AG04449 (cell line): ENCODE measurements at regions not wholly inside any gene's neighbourhood (a gene's known extent, or its start where the extent isn't known, plus 50 kb on each side); places are given as distances from the start of the nearest gene placed in this dataset.
"Not testable (repeated sequence)": the region's sequence is repeated elsewhere in the genome, so short reads cannot be mapped to it uniquely, and the experiment has no call there.

Experiments used
- CTCF ChIA-PET: fragments of 350-600 bp; formaldehyde crosslinking; extraction: SDS; loops from one replicate; lab custom pipeline; 2021; ENCODE audit warnings: antibody characterized with exemption; lab: Yijun Ruan, JAX
- POLR2A ChIA-PET: fragments of 400-600, 350-600 bp; formaldehyde crosslinking; extraction: SDS; loops from one replicate; lab custom pipeline; 2020; ENCODE audit warnings: antibody characterized with exemption, inconsistent platforms; lab: Yijun Ruan, JAX
- DNase-seq: peaks from one replicate; pipeline ENCODE4 v3.0.0-alpha.2; 2010; ENCODE audit warnings: low read depth, low spot score
- H3K4me3 ChIP-seq: 2 replicates; pipeline ENCODE4 v1.5.1; 2011; ENCODE audit warnings: low read depth, mild to moderate bottlenecking, control low read depth, low read length
- CTCF ChIP-seq: IDR thresholded peaks from one replicate; pipeline ENCODE4 v1.5.1; 2011; ENCODE audit warnings: mild to moderate bottlenecking, moderate library complexity, low read length, control low read depth, inconsistent platforms; ENCODE audit not compliant: insufficient read depth; ENCODE audit errors: missing control alignments

- ChIA-PET POLR2A (no interaction called here), CTCF (no interaction called here)
- no peak for DNase-seq
- H3K4me3 ChIP-seq: no peak overlapping the region
- no peak for TF ChIP-seq CTCF
Observed at GRCh38 chr3:20842594-20843436, 656.8 kb upstream of the SGO1 start.

GRCh38 chr3:20842002-20842401, 656.0 kb upstream of the SGO1 start:
- CTCF ChIA-PET: no interaction called here
- H3K4me3 ChIP-seq: no peak overlapping the region
- POLR2A ChIA-PET: no interaction called here
- DNase-seq: no peak
- no peak for TF ChIP-seq CTCF

- no peak for DNase-seq
- no peak for TF ChIP-seq CTCF
- POLR2A ChIA-PET: no interaction called here
- CTCF ChIA-PET: no interaction called here
- H3K4me3 ChIP-seq: no peak overlapping the region
Observed at GRCh38 chr3:20837676-20838302, 651.8 kb upstream of the SGO1 start.

GRCh38 chr3:20836801-20837200, 650.8 kb upstream of the SGO1 start:
- DNase-seq: no peak
- ChIA-PET CTCF (no interaction called here), POLR2A (no interaction called here)
- no peak for TF ChIP-seq CTCF
- H3K4me3 ChIP-seq: no peak overlapping the region

- ChIA-PET CTCF (no interaction called here), POLR2A (no interaction called here)
- TF ChIP-seq CTCF: no peak
- no peak for DNase-seq
- H3K4me3 ChIP-seq: no peak overlapping the region
Observed at GRCh38 chr3:20832963-20833362, 647.0 kb upstream of the SGO1 start.

GRCh38 chr3:20822251-20822650, 636.2 kb upstream of the SGO1 start:
- no peak overlapping the region for H3K4me3 ChIP-seq
- no peak for TF ChIP-seq CTCF
- POLR2A ChIA-PET: no interaction called here
- CTCF ChIA-PET: no interaction called here
- DNase-seq: no peak

- H3K4me3 ChIP-seq, DNase-seq, POLR2A ChIA-PET, CTCF ChIA-PET: not testable (repeated sequence)
Observed at GRCh38 chr3:20820872-20821271, 634.9 kb upstream of the SGO1 start.
